B cell (primary cell): ENCODE measurements at regions not wholly inside any gene's neighbourhood (a gene's known extent, or its start where the extent isn't known, plus 50 kb on each side); places are given as distances from the start of the nearest gene placed in this dataset.

ENCODE experiments used
- ATAC-seq: fragments of 200-7000 bp; cut with Tn5 transposase; one replicate; pipeline ENCODE4 v1.10.0; 2021; ENCODE audit warnings: low read depth, mild to moderate bottlenecking, moderate number of reproducible peaks, moderate library complexity
- CTCF ChIA-PET: fragments of 350-600 bp; sonication (Branson Sonifier 250); formaldehyde crosslinking; loops from one replicate; lab custom pipeline; 2021; ENCODE audit warnings: antibody characterized with exemption, inconsistent platforms; lab: Charles Lee
- POLR2A ChIA-PET: fragments of 350-600 bp; sonication (Branson Sonifier 250); formaldehyde crosslinking; loops from one replicate; lab custom pipeline; 2021; ENCODE audit warnings: antibody characterized with exemption; lab: Charles Lee
- DNase-seq: peaks from one replicate; pipeline ENCODE4 v3.0.0; 2013
- H2AFZ ChIP-seq: 2 replicates; pipeline ENCODE4 v1.6.1; 2012; ENCODE audit warnings: mild to moderate bottlenecking, low read depth, low read length; ENCODE audit not compliant: insufficient read depth, poor library complexity, severe bottlenecking
- H3K27ac ChIP-seq, 2 donors: 1 replicate in 1 of 2; 2 replicates in 1 of 2; pipeline ENCODE4 v1.5.1; 2012 to 2013; ENCODE audit warnings: low read length in 2 of 2, mild to moderate bottlenecking in 2 of 2, moderate library complexity in 1 of 2
- H3K27me3 ChIP-seq, 4 experiments: fragments of 200-600 bp in 1 of 4; sonication (generic) in 1 of 4; replicated peaks in 1 of 4; 1 replicate in 2 of 4; 2 replicates in 2 of 4; pipeline versions ENCODE4 v1.6.1 to v1.7.0; 2013 to 2016; ENCODE audit warnings: low read length in 3 of 4, mild to moderate bottlenecking in 2 of 4, mixed read lengths in 1 of 4, moderate library complexity in 1 of 4; ENCODE audit not compliant: insufficient read depth in 4 of 4, control insufficient read depth in 3 of 4; ENCODE audit errors: control extremely low read depth in 1 of 4
- H3K36me3 ChIP-seq, 2 experiments: replicated peaks in 1 of 2; 1 replicate in 1 of 2; 2 replicates in 1 of 2; pipeline versions ENCODE4 v1.6.1 to v1.7.1; 2013; ENCODE audit warnings: low read length in 1 of 2; ENCODE audit not compliant: insufficient read depth in 2 of 2, control insufficient read depth in 1 of 2; ENCODE audit errors: control extremely low read depth in 1 of 2, extremely low read depth in 1 of 2
- H3K4me1 ChIP-seq, 2 donors: fragments of 200-600 bp in 1 of 2; sonication (generic) in 1 of 2; 1 replicate in 1 of 2; 2 replicates in 1 of 2; pipeline versions ENCODE4 v1.5.1 to v1.6.1; 2013 to 2017; ENCODE audit warnings: low read length in 2 of 2; ENCODE audit not compliant: control insufficient read depth in 2 of 2, insufficient read depth in 2 of 2
- H3K4me2 ChIP-seq: replicated peaks from 2 replicates; pipeline ENCODE3; 2012; ENCODE audit warnings: mild to moderate bottlenecking, low read depth, low read length; ENCODE audit not compliant: poor library complexity, severe bottlenecking
- H3K4me3 ChIP-seq, 5 experiments: fragments of 200-600 bp in 1 of 5; sonication (generic) in 1 of 5; 1 replicate in 3 of 5; 2 replicates in 2 of 5; pipeline versions ENCODE4 v1.5.1 to v1.7.0; 2011 to 2016; ENCODE audit warnings: low read length in 4 of 5, mild to moderate bottlenecking in 4 of 5, low read depth in 2 of 5, control low read depth in 1 of 5, moderate library complexity in 1 of 5; ENCODE audit not compliant: insufficient read depth in 1 of 5; ENCODE audit errors: control extremely low read depth in 1 of 5, extremely low read depth in 1 of 5
- H3K79me2 ChIP-seq: fragments of 200-600 bp; sonication (generic); one replicate; pipeline ENCODE4 v1.6.0; 2016; ENCODE audit warnings: low read length; ENCODE audit not compliant: control insufficient read depth, insufficient read depth
- H3K9ac ChIP-seq: fragments of 200-600 bp; sonication (generic); 2 replicates; pipeline ENCODE4 v1.6.1; 2017; ENCODE audit warnings: mild to moderate bottlenecking, low read length, moderate library complexity
- H3K9me3 ChIP-seq, 3 donors: one replicate each; pipeline versions ENCODE4 v1.6.1 to v1.7.1; 2013; ENCODE audit warnings: low read length in 2 of 3; ENCODE audit not compliant: control insufficient read depth in 2 of 3, insufficient read depth in 1 of 3; ENCODE audit errors: control extremely low read depth in 1 of 3
- H4K20me1 ChIP-seq: 2 replicates; pipeline ENCODE4 v1.6.0; 2012; ENCODE audit warnings: mild to moderate bottlenecking, low read length; ENCODE audit not compliant: insufficient read depth, control insufficient read depth, poor library complexity, severe bottlenecking
- H3K27ac Mint-ChIP-seq: one replicate; pipeline ENCODE4 v1.8.0; 2021; ENCODE audit warnings: mixed read lengths
- H3K27me3 Mint-ChIP-seq: one replicate; pipeline ENCODE4 v1.8.0; 2021; ENCODE audit warnings: mixed read lengths
- H3K4me1 Mint-ChIP-seq: one replicate; pipeline ENCODE4 v1.8.0; 2021; ENCODE audit warnings: mixed read lengths
- H3K4me3 Mint-ChIP-seq: one replicate; pipeline ENCODE4 v1.8.0; 2021; ENCODE audit warnings: mixed read lengths
- H3K9me3 Mint-ChIP-seq: one replicate; pipeline ENCODE4 v1.8.0; 2022; ENCODE audit warnings: mixed read lengths; ENCODE audit not compliant: insufficient read depth
- CTCF ChIP-seq: fragments of 200-600 bp; IDR thresholded peaks from one replicate; pipeline ENCODE4 v1.8.0; 2022; ENCODE audit warnings: antibody characterized with exemption, mild to moderate bottlenecking
- EZH2 ChIP-seq: IDR thresholded peaks from 2 replicates; pipeline ENCODE4 v1.6.1; 2012; ENCODE audit warnings: borderline replicate concordance, low read depth, mild to moderate bottlenecking, moderate library complexity, low read length; ENCODE audit not compliant: insufficient read depth, poor library complexity, severe bottlenecking
- WGBS: methylation state at CpG from one replicate; pipeline ENCODE4 v1.1.5; 2013; ENCODE audit warnings: missing lambda C conversion rate; ENCODE audit not compliant: insufficient coverage; 5-methylcytosine and 5-hydroxymethylcytosine counted together
- intact Hi-C: fragments of 100-400 bp; cut with micrococcal nuclease; formaldehyde crosslinking; loops from one replicate; pipeline ENCODE4 v1.10.0; 2022

- intact Hi-C loops, result no loop called here
- ATAC-seq (no peak), DNase-seq (no peak)
- TF ChIP-seq EZH2 (no peak), CTCF (no peak)
- no peak overlapping the region for H3K4me3 Mint-ChIP-seq
- no peaks in the 10 kb centered on the region for H3K4me1 Mint-ChIP-seq
- H3K4me2 ChIP-seq, result no peak overlapping the region
- H3K79me2 ChIP-seq, result no peaks in the 10 kb centered on the region
- H3K9me3 ChIP-seq, result peaks cover 0 to 1% (median 0%) of the 10 kb centered on the region in 3 donors
- no peak overlapping the region for H3K27ac Mint-ChIP-seq
- H3K9ac ChIP-seq, result no peak overlapping the region
- CTCF ChIA-PET, result no interaction called here
- no peak overlapping the region for H2AFZ ChIP-seq
- no peak overlapping the region for H3K4me3 ChIP-seq
- H3K27me3 ChIP-seq, result no peaks in the 10 kb centered on the region
- WGBS, result 96% methylated on average over 5 of the region's 5 CpGs
- no peaks in the 10 kb centered on the region for H3K4me1 ChIP-seq
- H3K36me3 ChIP-seq, result no peaks in the 10 kb centered on the region
- no peaks in the 10 kb centered on the region for H3K27me3 Mint-ChIP-seq
- no peaks in the 10 kb centered on the region for H3K9me3 Mint-ChIP-seq
- POLR2A ChIA-PET, result no interaction called here
- H4K20me1 ChIP-seq, result no peaks in the 10 kb centered on the region
- no peak overlapping the region for H3K27ac ChIP-seq
Measured at GRCh38 chr18:39586741-39587140, 2021.1 kb upstream of the CELF4 start.

GRCh38 chr18:39574897-39575296 lies 2009.3 kb upstream of the CELF4 start:
- ATAC-seq, result no peak
- POLR2A ChIA-PET, result no interaction called here
- Histone ChIP-seq H2AFZ (no peak overlapping the region), H3K36me3 (no peaks in the 10 kb centered on the region), H3K9ac (no peak overlapping the region), H3K4me1 (no peaks in the 10 kb centered on the region), H3K27ac (no peak overlapping the region), H3K4me2 (no peak overlapping the region), H4K20me1 (no peaks in the 10 kb centered on the region), H3K4me3 (no peak overlapping the region), H3K9me3 (no peaks in the 10 kb centered on the region), H3K27me3 (no peaks in the 10 kb centered on the region), H3K79me2 (no peaks in the 10 kb centered on the region)
- Mint-ChIP-seq H3K4me1 (no peaks in the 10 kb centered on the region), H3K27me3 (no peaks in the 10 kb centered on the region), H3K4me3 (no peak overlapping the region), H3K27ac (no peak overlapping the region), H3K9me3 (peaks cover 2% of the 10 kb centered on the region)
- 94% methylated on average over 3 of the region's 4 CpGs for WGBS
- no peak for DNase-seq
- TF ChIP-seq CTCF, result no peak
- no peak for TF ChIP-seq EZH2
- CTCF ChIA-PET, result no interaction called here
- intact Hi-C loops, result no loop called here
